DMS 273 (cell line): ENCODE measurements at regions not wholly inside any gene's neighbourhood (a gene's known extent, or its start where the extent isn't known, plus 50 kb on each side); places are given as distances from the start of the nearest gene placed in this dataset.
A peak's percentile ranks its signal among the peaks of the same experiment; 100 is the strongest.
"Not testable (repeated sequence)": the region's sequence is repeated elsewhere in the genome, so short reads cannot be mapped to it uniquely, and the experiment has no call there.

Experiments
- DNase-seq: peaks from one replicate; lab custom pipeline; 2025; ENCODE audit not compliant: unreplicated experiment; lab: John Stamatoyannopoulos, UW

DNA sequence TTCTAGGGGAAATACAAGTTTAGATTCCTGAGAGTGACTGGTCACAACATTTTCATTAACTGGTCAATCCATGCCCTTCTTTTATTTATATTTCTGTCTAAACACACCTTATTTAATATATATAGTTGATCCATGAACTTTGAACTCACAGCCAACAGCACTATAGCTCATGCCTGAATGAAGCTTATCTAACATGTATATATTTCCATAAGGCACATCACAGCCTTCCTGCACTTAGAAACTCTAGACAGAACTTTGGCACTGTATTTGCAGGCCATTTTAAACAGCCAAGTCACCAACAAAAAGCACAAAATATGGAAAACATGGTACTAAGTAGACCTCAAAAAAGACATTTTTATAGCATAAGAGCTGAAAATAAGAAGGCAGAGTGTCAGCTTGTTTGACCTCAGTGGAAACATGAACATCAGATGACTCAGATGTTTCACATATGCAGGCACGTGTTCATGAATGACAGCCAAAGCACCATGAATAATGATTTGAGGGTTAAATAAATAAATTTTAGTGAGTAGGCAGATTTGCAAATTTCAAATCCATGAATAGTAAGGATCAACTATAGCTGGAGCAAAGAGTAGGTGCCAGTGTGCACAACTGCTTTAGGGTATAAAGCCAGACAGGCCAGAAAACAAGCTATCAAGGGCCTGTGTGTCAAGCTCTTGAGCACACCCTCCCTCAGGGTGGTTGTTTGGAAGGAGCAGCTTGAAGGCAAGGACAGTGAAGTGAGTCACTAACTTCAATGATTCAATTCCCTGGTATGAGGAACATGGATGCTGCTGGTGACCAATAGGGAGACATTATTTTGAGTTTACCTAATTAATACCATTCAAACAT, 88.9 kb upstream of the NT5E start:
- DNase-seq: no peak

DNA sequence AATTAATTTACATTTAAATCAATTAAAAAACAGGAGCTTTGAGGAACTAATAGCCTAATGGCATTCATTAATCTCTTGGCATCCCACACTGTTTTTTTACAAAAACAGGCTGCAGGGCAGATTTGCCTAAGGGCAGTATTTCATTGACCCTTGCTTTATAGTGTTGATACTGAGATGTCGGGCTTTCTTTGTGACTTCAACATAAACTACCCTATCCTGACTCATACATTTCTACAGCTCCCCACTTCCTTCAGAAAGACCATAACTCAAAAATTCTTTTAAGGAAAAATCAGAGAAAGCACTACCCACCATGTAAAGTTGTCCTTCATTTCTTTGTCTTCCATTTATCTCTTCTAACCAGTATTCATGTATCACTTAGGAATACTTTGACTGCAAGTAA, 92.2 kb upstream of the NT5E start:
- DNase-seq: no peak

- not testable (repeated sequence) for DNase-seq
Measured at GRCh38 chr6:85356743-85357142, 93.1 kb upstream of the NT5E start.

- no peak for DNase-seq
Measured at GRCh38 chr6:85355816-85356215, 94.1 kb upstream of the NT5E start.

DNA sequence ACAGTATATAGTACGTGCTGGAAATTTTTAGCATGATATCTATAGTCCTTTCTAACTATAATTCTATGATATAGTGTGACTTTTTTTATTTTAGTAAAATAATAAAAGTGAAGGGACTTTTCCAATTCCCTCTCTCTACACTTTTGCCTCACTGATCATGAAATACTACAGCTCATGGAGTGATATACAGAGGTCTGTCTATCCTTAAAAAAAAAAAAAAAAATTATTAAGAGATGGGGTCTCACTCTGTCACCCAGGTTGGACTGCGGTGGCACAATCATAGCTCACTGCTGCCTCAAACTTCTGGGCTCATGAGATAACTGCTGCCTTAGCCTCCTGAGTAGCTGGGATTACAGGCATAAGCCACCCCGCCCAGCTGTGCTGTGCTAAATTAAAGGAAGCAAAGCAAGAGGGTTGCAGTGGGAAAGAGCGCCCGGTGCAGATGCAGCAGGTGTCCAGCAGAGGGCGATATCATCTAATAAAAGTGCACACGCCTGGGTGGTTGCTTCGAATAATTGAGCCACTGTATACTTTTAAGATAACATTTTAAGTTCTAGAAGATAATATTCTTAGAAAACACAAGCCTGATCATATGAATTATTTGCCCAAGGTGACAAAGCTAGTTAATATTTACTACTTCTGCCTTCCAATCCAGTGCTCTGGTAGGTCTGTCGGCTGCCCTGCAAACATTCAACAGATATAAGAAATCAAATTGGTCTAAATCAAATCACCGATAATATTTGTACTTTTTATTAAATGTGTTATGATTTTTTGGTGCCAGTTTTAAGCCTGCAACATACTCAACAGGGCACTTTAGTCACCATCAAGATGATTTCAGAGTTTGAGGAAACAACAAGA, 94.9 kb upstream of the NT5E start:
- DNase-seq: peak; percentile 83

DNA sequence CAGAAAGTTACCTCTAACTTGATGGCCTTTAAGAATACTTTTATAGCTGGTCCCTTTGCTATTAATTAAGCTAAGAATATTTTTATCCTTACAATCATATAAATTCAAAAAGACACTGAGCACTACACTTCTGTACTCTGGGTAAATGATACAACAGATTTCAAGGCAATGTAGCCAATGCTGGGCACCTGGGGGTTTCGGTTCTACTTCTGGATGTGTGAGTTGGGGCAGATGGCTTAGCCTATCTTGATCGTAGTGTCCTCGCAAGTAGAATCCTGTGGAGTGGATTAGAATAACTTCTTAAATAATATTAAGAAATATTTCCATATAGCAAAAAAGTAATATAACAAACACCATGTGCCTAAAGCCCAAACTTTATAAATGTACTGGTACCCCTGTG, 96.9 kb upstream of the NT5E start:
- DNase-seq: no peak

GRCh38 chr6:85348643-85349042, 101.2 kb upstream of the NT5E start:
- no peak for DNase-seq

- no peak for DNase-seq
Measured at GRCh38 chr6:85347812-85348211, 102.1 kb upstream of the NT5E start.

- DNase-seq: no peak
Measured at GRCh38 chr6:85346196-85346595, 103.7 kb upstream of the NT5E start.

- no peak for DNase-seq
Measured at GRCh38 chr6:85344996-85345395, 104.9 kb upstream of the NT5E start.

DNA sequence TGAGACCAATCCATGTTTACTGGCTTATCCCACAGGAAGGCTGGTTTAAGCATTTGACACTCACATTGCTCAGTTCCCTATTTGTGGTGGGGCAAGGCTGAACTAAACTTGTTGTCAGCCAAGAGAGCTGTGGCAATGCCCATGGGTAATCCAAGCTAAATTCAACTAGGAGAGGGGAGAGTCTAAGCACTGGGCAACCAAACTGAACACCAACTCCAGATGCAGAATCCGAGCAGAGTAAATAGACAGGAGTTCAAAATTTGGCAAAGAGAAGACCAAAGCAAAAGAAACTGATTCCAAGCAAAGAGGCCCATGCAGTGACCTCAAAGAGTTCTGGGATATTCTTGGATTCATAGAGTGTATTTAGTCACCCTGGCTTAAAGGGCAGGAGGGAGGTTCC, 106.5 kb upstream of the NT5E start:
- no peak for DNase-seq

GRCh38 chr6:85329196-85329595, 120.7 kb upstream of the NT5E start:
- DNase-seq: no peak

DNA sequence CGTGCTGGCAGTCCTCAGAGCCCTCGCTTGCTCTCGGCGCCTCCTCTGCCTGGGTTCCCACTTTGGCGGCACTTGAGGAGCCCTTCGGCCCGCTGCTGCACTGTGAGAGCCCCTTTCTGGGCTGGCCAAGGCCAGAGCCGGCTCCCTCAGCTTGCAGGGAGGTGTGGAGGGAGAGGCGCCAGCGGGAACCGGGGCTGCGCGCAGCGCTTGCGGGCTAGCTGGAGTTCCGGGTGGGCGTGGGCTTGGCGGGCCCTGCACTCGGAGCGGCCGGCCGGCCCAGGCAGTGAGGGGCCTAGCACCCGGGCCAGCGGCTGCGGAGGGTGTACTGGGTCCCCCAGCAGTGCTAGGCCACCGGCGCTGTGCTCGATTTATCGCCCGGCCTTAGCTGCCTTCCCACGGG, 124.1 kb upstream of the NT5E start:
- not testable (repeated sequence) for DNase-seq

- peak; percentile 90 for DNase-seq
Measured at GRCh38 chr6:85323435-85324040, 126.3 kb upstream of the NT5E start.

GRCh38 chr6:85322446-85323105, 127.3 kb upstream of the NT5E start:
- DNase-seq: no peak

DNA sequence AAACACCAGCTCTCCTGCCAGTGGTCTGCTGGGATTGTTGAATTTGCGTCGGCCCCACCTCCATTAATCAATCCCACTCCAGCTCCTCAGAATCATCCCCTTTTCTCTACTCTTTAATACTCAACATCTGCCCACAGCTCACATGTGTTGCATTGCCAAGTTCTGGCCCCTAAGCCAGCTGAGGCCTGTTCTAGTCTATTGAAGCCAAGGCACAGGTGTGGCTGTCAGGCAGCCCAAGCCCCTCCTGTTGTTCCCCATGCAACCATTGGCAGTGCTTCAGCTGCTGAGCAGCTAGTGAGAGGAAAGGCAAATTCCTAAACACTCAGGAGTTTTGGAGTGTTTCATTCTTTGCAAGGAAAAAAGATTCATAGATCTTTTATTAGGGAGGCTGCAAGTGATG, 128.0 kb upstream of the NT5E start:
- no peak for DNase-seq

DNA sequence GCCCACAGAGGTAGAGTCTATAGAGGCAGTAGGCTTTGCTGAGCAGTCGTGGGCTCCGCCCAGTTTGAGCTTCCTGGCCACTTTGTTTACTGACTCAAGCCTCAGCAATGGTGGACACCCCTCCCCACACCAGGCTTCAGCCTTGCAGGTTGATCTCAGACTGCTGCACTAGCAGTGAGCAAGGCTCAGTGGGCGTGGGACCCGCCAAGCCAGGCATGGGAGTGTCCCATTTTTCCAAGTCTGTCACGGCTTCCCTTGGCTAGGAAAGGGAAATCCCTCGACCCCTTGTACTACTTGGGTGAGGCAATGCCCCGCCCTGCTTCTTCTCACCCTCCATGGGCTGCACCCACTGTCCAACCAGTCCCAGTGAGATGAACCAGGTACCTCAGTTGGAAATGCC, 135.3 kb upstream of the NT5E start:
- no peak for DNase-seq

GRCh38 chr6:85300581-85300980, 149.3 kb upstream of the NT5E start:
- DNase-seq: no peak

GRCh38 chr6:85298553-85298952, 151.3 kb upstream of the NT5E start:
- DNase-seq: no peak

DNA sequence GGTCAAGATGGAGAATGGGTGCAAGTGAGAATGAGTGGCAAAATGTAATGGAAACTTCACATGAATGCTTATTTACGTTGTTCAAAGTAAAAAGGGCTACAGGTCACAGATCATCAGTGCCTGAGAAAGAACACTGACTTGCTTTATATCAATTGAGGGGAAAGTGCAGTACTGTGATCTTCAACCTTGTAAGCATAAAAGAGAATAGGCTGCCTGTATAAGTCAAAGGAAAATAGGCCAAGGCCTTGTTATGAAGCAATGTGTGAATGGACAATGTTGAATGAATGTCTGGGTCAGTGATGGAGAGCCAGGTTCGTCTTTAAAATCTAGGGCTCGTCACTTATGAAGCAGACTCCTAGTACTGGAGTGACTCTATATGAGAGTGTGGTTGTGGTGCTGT, 158.6 kb upstream of the NT5E start:
- DNase-seq: no peak

GRCh38 chr6:85287654-85288053, 162.2 kb upstream of the NT5E start:
- DNase-seq: no peak
